ENCODE measurements at regions not wholly inside any gene's neighbourhood (a gene's known extent, or its start where the extent isn't known, plus 50 kb on each side); places are given as distances from the start of the nearest gene placed in this dataset.

GRCh38 chr22:27296091-27296675 is 505.4 kb downstream of the MN1 start:
- no peak overlapping the region for H3K4me3 ChIP-seq
- in situ Hi-C loops (cut with MboI; ENCODE audit: low sequenced_read_pairs in 4 of 4): no loop called here
- H3K27me3 ChIP-seq: peaks cover 17 to 55% (median 41%) of the 10 kb centered on the region in 3 donors
- H3K4me1 ChIP-seq: no peaks in the 10 kb centered on the region
- no peak overlapping the region for H3K27ac ChIP-seq
- H3K36me3 ChIP-seq: no peaks in the 10 kb centered on the region
- ATAC-seq (no peak), DNase-seq (no peak)
- no peaks in the 10 kb centered on the region for H3K9me3 ChIP-seq
- intact Hi-C loops (cut with DNase I; ENCODE audit: low total_unique reads): no loop called here
- TF ChIP-seq CTCF (IDR thresholded peaks at IDR 0.05 in 4 of 5, conservative IDR thresholded peaks at IDR 0.05 in 1 of 5): no peak
- TF ChIP-seq POLR2A (IDR thresholded peaks at IDR 0.05): no peak

GRCh38 chr22:27297125-27297524 is 504.4 kb downstream of the MN1 start:
- Histone ChIP-seq H3K9me3 (no peaks in the 10 kb centered on the region), H3K27ac (no peak overlapping the region), H3K4me1 (no peaks in the 10 kb centered on the region), H3K27me3 (peaks cover 17 to 52% (median 41%) of the 10 kb centered on the region in 3 donors), H3K4me3 (no peak overlapping the region), H3K36me3 (no peaks in the 10 kb centered on the region)
- ATAC-seq: no peak
- in situ Hi-C loops (cut with MboI; ENCODE audit: low sequenced_read_pairs in 4 of 4): no loop called here
- TF ChIP-seq POLR2A (IDR thresholded peaks at IDR 0.05): no peak
- no peak for TF ChIP-seq CTCF (IDR thresholded peaks at IDR 0.05 in 4 of 5, conservative IDR thresholded peaks at IDR 0.05 in 1 of 5)
- intact Hi-C loops (cut with DNase I; ENCODE audit: low total_unique reads): no loop called here
- no peak for DNase-seq

- ATAC-seq (no peak), DNase-seq (no peak)
- Histone ChIP-seq H3K4me3 (no peak overlapping the region), H3K27ac (no peak overlapping the region), H3K36me3 (no peaks in the 10 kb centered on the region), H3K27me3 (peaks cover 17 to 52% (median 41%) of the 10 kb centered on the region in 3 donors), H3K9me3 (no peaks in the 10 kb centered on the region), H3K4me1 (no peaks in the 10 kb centered on the region)
- TF ChIP-seq POLR2A (IDR thresholded peaks at IDR 0.05) (no peak), CTCF (IDR thresholded peaks at IDR 0.05 in 4 of 5, conservative IDR thresholded peaks at IDR 0.05 in 1 of 5) (no peak)
- intact Hi-C loops (cut with DNase I; ENCODE audit: low total_unique reads) (no loop called here), in situ Hi-C loops (cut with MboI; ENCODE audit: low sequenced_read_pairs in 4 of 4) (no loop called here)
Observed at GRCh38 chr22:27298332-27298731, 503.2 kb downstream of the MN1 start.

GRCh38 chr22:27298742-27299141 is 502.8 kb downstream of the MN1 start:
- ATAC-seq: no peak
- H3K36me3 ChIP-seq: no peaks in the 10 kb centered on the region
- no peak overlapping the region for H3K4me3 ChIP-seq
- no peak overlapping the region for H3K27ac ChIP-seq
- peaks cover 17 to 52% (median 41%) of the 10 kb centered on the region in 3 donors for H3K27me3 ChIP-seq
- TF ChIP-seq POLR2A (IDR thresholded peaks at IDR 0.05) (no peak), CTCF (IDR thresholded peaks at IDR 0.05 in 4 of 5, conservative IDR thresholded peaks at IDR 0.05 in 1 of 5) (no peak)
- intact Hi-C loops (cut with DNase I; ENCODE audit: low total_unique reads): no loop called here
- H3K4me1 ChIP-seq: no peaks in the 10 kb centered on the region
- no peak for DNase-seq
- no peaks in the 10 kb centered on the region for H3K9me3 ChIP-seq
- in situ Hi-C loops (cut with MboI; ENCODE audit: low sequenced_read_pairs in 4 of 4): no loop called here

Data from gastrocnemius medialis (tissue), 4 donors.